Subcutaneous abdominal adipose tissue (tissue), 5 donors: ENCODE measurements at regions not wholly inside any gene's neighbourhood (a gene's known extent, or its start where the extent isn't known, plus 50 kb on each side); places are given as distances from the start of the nearest gene placed in this dataset.
A peak's percentile ranks its signal among the peaks of the same experiment; 100 is the strongest.

Experiments used
- H3K27ac ChIP-seq: one replicate; pipeline ENCODE4 v1.7.0; 2013; ENCODE audit warnings: low read depth, mild to moderate bottlenecking, inconsistent platforms, low read length, moderate library complexity
- H3K27me3 ChIP-seq, 5 donors: one replicate each; pipeline ENCODE4 v1.7.0; 2013; ENCODE audit warnings: low read length in 5 of 5, inconsistent platforms in 1 of 5; ENCODE audit not compliant: control insufficient read depth in 5 of 5, insufficient read depth in 4 of 5
- H3K36me3 ChIP-seq, 5 donors: one replicate each; pipeline ENCODE4 v1.7.0; 2013; ENCODE audit warnings: low read length in 5 of 5; ENCODE audit not compliant: control insufficient read depth in 5 of 5, insufficient read depth in 5 of 5
- H3K4me1 ChIP-seq, 5 donors: one replicate each; pipeline ENCODE4 v1.7.0; 2013; ENCODE audit warnings: low read length in 5 of 5, mild to moderate bottlenecking in 3 of 5, moderate library complexity in 1 of 5; ENCODE audit not compliant: control insufficient read depth in 5 of 5, insufficient read depth in 5 of 5
- H3K4me3 ChIP-seq, 5 donors: one replicate each; pipeline ENCODE4 v1.7.0; 2013; ENCODE audit warnings: low read length in 5 of 5, low read depth in 1 of 5
- H3K9ac ChIP-seq, 5 donors: one replicate each; pipeline ENCODE4 v1.7.0; 2013; ENCODE audit warnings: low read length in 5 of 5, mild to moderate bottlenecking in 4 of 5, moderate library complexity in 3 of 5
- H3K9me3 ChIP-seq, 5 donors: one replicate each; pipeline ENCODE4 v1.7.0; 2013; ENCODE audit warnings: low read length in 5 of 5; ENCODE audit not compliant: control insufficient read depth in 5 of 5
- donor health status: healthy.
- donor health status: healthy.
- donor health status: healthy.
- donor health status: healthy.
- donor health status: healthy.

GRCh38 chr6:121839896-121840295, 404.4 kb downstream of the GJA1 start:
- no peaks in the 10 kb centered on the region for H3K36me3 ChIP-seq
- no peaks in the 10 kb centered on the region for H3K27me3 ChIP-seq
- H3K4me3 ChIP-seq: no peak overlapping the region
- H3K9ac ChIP-seq: no peak overlapping the region
- no peaks in the 10 kb centered on the region for H3K9me3 ChIP-seq
- H3K27ac ChIP-seq: no peak overlapping the region
- H3K4me1 ChIP-seq: no peaks in the 10 kb centered on the region

GRCh38 chr6:121844898-121845297, 409.5 kb downstream of the GJA1 start:
- no peak overlapping the region for H3K27ac ChIP-seq
- no peak overlapping the region for H3K4me3 ChIP-seq
- peaks cover 0 to 5% (median 0%) of the 10 kb centered on the region in 5 donors for H3K4me1 ChIP-seq
- H3K9ac ChIP-seq: no peak overlapping the region
- H3K9me3 ChIP-seq: no peaks in the 10 kb centered on the region
- no peaks in the 10 kb centered on the region for H3K36me3 ChIP-seq
- no peaks in the 10 kb centered on the region for H3K27me3 ChIP-seq

- no peaks in the 10 kb centered on the region for H3K27me3 ChIP-seq
- H3K36me3 ChIP-seq: no peaks in the 10 kb centered on the region
- no peak overlapping the region for H3K27ac ChIP-seq
- H3K9ac ChIP-seq: no peak overlapping the region
- no peaks in the 10 kb centered on the region for H3K9me3 ChIP-seq
- peaks cover 0 to 7% (median 0%) of the 10 kb centered on the region in 5 donors for H3K4me1 ChIP-seq
- H3K4me3 ChIP-seq: no peak overlapping the region
Measured at GRCh38 chr6:121847806-121848522, 412.5 kb downstream of the GJA1 start.

GRCh38 chr6:121848523-121849255, 413.2 kb downstream of the GJA1 start:
- no peaks in the 10 kb centered on the region for H3K36me3 ChIP-seq
- H3K9me3 ChIP-seq: no peaks in the 10 kb centered on the region
- no peak overlapping the region for H3K4me3 ChIP-seq
- peak overlapping the region in 1 of 5 donors; percentile 19 for H3K9ac ChIP-seq
- H3K4me1 ChIP-seq: peaks cover 0 to 7% (median 0%) of the 10 kb centered on the region in 5 donors
- H3K27ac ChIP-seq: no peak overlapping the region
- H3K27me3 ChIP-seq: no peaks in the 10 kb centered on the region

GRCh38 chr6:121849477-121849876, 414.0 kb downstream of the GJA1 start:
- Histone ChIP-seq H3K36me3 (no peaks in the 10 kb centered on the region), H3K27me3 (no peaks in the 10 kb centered on the region), H3K9ac (no peak overlapping the region), H3K4me3 (no peak overlapping the region), H3K4me1 (peaks cover 0 to 7% (median 0%) of the 10 kb centered on the region in 5 donors), H3K27ac (no peak overlapping the region), H3K9me3 (no peaks in the 10 kb centered on the region)

GRCh38 chr6:121851056-121851455, 415.6 kb downstream of the GJA1 start:
- Histone ChIP-seq H3K36me3 (no peaks in the 10 kb centered on the region), H3K4me3 (no peak overlapping the region), H3K9ac (no peak overlapping the region), H3K27me3 (no peaks in the 10 kb centered on the region), H3K4me1 (peaks cover 0 to 7% (median 0%) of the 10 kb centered on the region in 5 donors), H3K27ac (no peak overlapping the region), H3K9me3 (no peaks in the 10 kb centered on the region)

GRCh38 chr6:121853686-121854085, 418.2 kb downstream of the GJA1 start:
- H3K27ac ChIP-seq: no peak overlapping the region

GRCh38 chr6:121855521-121855920, 420.1 kb downstream of the GJA1 start:
- no peak overlapping the region for H3K27ac ChIP-seq
- no peak overlapping the region for H3K9ac ChIP-seq
- no peaks in the 10 kb centered on the region for H3K27me3 ChIP-seq
- peaks cover 0 to 3% (median 0%) of the 10 kb centered on the region in 5 donors for H3K4me1 ChIP-seq
- H3K36me3 ChIP-seq: no peaks in the 10 kb centered on the region
- no peak overlapping the region for H3K4me3 ChIP-seq
- H3K9me3 ChIP-seq: no peaks in the 10 kb centered on the region

More at GRCh38 chr6:121853686-121854085, 418.2 kb downstream of the GJA1 start:
- no peak overlapping the region for H3K4me3 ChIP-seq
- H3K36me3 ChIP-seq: no peaks in the 10 kb centered on the region
- no peaks in the 10 kb centered on the region for H3K9me3 ChIP-seq
- H3K27me3 ChIP-seq: no peaks in the 10 kb centered on the region
- no peak overlapping the region for H3K9ac ChIP-seq
- H3K4me1 ChIP-seq: peaks cover 0 to 7% (median 0%) of the 10 kb centered on the region in 5 donors

- Histone ChIP-seq H3K27ac (no peak overlapping the region), H3K27me3 (no peaks in the 10 kb centered on the region), H3K36me3 (no peaks in the 10 kb centered on the region)
Measured at GRCh38 chr6:121856296-121856695, 420.9 kb downstream of the GJA1 start.

GRCh38 chr6:121857551-121857950, 422.1 kb downstream of the GJA1 start:
- Histone ChIP-seq H3K9ac (no peak overlapping the region), H3K9me3 (no peaks in the 10 kb centered on the region), H3K4me3 (no peak overlapping the region), H3K36me3 (no peaks in the 10 kb centered on the region), H3K27ac (no peak overlapping the region), H3K4me1 (no peaks in the 10 kb centered on the region), H3K27me3 (no peaks in the 10 kb centered on the region)

More at GRCh38 chr6:121856296-121856695, 420.9 kb downstream of the GJA1 start:
- Histone ChIP-seq H3K4me3 (no peak overlapping the region), H3K4me1 (no peaks in the 10 kb centered on the region), H3K9ac (no peak overlapping the region), H3K9me3 (no peaks in the 10 kb centered on the region)
